GM18951 (cell line): ENCODE measurements at regions not wholly inside any gene's neighbourhood (a gene's known extent, or its start where the extent isn't known, plus 50 kb on each side); places are given as distances from the start of the nearest gene placed in this dataset.
"Not testable (repeated sequence)": the region's sequence is repeated elsewhere in the genome, so short reads cannot be mapped to it uniquely, and the experiment has no call there.

Experiments
- POLR2A ChIP-seq: IDR thresholded peaks from 4 replicates; pipeline ENCODE4 v1.6.1; 2011; ENCODE audit warnings: mild to moderate bottlenecking; ENCODE audit not compliant: insufficient read length, insufficient read depth; ENCODE audit errors: extremely low read depth
- in situ Hi-C: fragments of 300-500 bp; cut with MboI; formaldehyde crosslinking; loops from one replicate; pipeline ENCODE4 v1.12.0; 2022; ENCODE audit warnings: low sequenced_read_pairs, mixed read lengths, inconsistent platforms; ENCODE audit not compliant: unreplicated experiment

GRCh38 chrX:45664727-45665290 is 464.1 kb upstream of the DIPK2B start:
- in situ Hi-C loops: no loop called here
- TF ChIP-seq POLR2A: no peak

GRCh38 chrX:45660477-45660876 is 459.8 kb upstream of the DIPK2B start:
- in situ Hi-C loops: no loop called here

DNA sequence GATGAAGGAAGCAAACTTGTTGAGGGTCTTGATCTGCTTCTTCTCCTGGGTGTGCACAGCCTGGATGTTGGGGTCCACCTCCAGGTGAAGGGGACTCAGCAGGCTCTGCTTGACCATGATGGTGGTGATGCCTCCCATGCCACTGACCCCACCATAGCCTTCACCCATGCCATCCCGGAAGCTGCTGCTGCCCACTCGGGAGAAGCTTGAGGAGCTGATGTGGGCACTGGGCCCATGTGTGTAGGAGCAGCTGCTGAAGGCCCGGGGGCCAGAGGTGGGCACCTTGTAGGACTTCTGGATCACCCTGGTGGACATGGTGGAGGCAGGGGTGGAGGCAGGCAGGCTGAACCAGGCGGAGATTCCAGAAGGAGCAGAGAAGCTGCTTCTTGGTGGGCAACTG is 432.7 kb upstream of the DIPK2B start:
- in situ Hi-C loops: no loop called here
- TF ChIP-seq POLR2A: no peak

More at GRCh38 chrX:45660477-45660876, 459.8 kb upstream of the DIPK2B start:
- no peak for TF ChIP-seq POLR2A

- TF ChIP-seq POLR2A: no peak
- in situ Hi-C loops: no loop called here
Observed at GRCh38 chrX:45632506-45632905, 431.8 kb upstream of the DIPK2B start.

DNA sequence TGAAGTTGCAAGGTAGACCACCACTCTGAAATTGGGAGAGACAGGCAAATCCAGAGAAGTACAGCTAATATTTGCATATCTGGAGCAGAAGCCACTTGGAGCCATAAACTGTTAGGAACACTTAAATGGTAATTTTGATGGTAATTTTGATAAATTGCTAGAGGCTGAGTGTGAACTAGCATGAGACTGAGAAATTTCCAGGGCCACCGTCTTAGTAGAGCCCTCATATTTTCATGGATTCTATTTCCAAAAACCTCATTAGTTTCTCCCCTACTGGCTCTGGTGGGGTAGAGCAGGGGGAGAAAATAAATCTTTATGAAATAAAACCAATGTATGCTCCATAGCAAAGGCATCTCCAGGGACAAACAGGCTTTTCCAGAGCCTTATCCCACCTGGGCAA is 429.4 kb upstream of the DIPK2B start:
- TF ChIP-seq POLR2A: no peak
- in situ Hi-C loops: no loop called here

DNA sequence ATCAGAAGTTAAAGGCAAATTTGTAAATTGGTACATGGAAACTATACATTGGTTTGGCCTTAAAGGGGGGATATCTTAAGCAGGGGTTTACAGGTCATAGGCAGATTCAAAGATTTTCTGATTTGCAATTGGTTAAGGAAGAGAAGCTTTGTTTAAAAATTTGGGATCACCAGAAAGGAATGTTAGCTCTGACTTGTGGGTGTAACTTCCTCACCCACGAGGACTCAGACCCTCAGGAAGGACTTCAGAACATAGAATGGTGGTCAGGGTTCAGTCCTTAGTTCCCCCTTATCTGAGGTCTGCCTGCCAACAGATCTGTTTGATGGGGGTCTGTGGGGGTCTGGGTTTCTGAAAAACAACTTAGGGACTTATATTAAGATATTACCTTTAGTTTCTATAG is 427.4 kb upstream of the DIPK2B start:
- TF ChIP-seq POLR2A: no peak
- in situ Hi-C loops: no loop called here

GRCh38 chrX:45623266-45623665 is 422.6 kb upstream of the DIPK2B start:
- TF ChIP-seq POLR2A: no peak
- in situ Hi-C loops: no loop called here

- in situ Hi-C loops: no loop called here
- no peak for TF ChIP-seq POLR2A
Observed at GRCh38 chrX:45622538-45622937, 421.9 kb upstream of the DIPK2B start.

- in situ Hi-C loops: no loop called here
- TF ChIP-seq POLR2A: no peak
Observed at GRCh38 chrX:45622042-45622423, 421.4 kb upstream of the DIPK2B start.

DNA sequence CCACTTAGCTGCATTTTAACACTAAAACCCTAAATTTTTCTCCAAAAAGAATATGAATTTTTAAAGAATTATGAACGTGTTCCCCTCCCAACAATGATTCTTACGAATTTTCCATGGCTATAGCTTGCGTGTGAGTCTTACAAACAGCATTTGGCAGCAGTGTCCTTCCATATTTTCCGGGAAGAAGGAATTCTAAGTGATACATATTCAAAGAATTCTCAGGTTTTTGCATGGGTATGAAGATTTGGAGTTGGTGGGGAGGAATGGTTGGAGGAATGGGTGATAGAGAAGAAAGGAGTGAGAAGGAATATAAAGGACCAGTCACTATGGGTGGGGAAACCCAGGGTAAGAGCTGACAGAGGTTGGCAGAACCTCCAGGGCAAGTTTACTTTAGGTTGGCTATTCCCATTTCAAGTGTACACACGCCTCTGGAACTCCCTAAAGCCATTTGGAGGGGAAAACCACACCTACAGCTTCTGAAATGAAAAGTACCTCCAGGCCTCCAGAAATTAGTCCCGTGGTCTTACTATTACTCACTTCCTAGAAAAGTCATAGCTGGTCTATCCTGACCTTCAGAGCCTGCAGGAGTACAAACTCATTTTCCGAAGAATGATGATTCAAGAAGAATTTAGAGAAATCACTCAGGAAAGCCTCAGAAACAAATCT is 420.8 kb upstream of the DIPK2B start:
- TF ChIP-seq POLR2A: no peak

DNA sequence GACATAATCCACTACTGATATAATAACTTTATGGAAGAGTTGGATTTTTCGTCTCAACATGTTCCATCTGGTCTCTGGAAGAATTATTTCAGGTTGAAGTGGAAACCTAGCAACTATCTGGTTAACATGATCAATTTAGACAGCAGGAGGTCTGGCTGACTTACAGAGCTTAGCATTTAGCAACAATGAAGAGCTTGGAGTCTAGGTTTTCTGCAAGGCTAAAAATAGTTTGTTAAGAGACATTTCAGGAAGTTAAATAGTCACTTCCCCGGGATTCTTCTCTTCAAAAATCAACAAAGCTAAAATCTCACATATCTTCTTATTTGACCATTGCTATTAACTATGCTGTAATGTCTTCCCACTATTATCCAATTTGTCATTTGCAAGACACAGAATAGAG is 418.6 kb upstream of the DIPK2B start:
- TF ChIP-seq POLR2A: no peak
- in situ Hi-C loops: no loop called here

More for the DNA sequence above, 420.8 kb upstream of the DIPK2B start:
- in situ Hi-C loops: no loop called here

GRCh38 chrX:45615591-45615990 is 414.9 kb upstream of the DIPK2B start:
- in situ Hi-C loops: not testable (repeated sequence)

- in situ Hi-C loops: no loop called here
- TF ChIP-seq POLR2A: no peak
Observed at GRCh38 chrX:45614853-45615252, 414.2 kb upstream of the DIPK2B start.

GRCh38 chrX:45602151-45602550 is 401.5 kb upstream of the DIPK2B start:
- no peak for TF ChIP-seq POLR2A
- in situ Hi-C loops: no loop called here
